ENCODE measurements at regions not wholly inside any gene's neighbourhood (a gene's known extent, or its start where the extent isn't known, plus 50 kb on each side); places are given as distances from the start of the nearest gene placed in this dataset.

DNA sequence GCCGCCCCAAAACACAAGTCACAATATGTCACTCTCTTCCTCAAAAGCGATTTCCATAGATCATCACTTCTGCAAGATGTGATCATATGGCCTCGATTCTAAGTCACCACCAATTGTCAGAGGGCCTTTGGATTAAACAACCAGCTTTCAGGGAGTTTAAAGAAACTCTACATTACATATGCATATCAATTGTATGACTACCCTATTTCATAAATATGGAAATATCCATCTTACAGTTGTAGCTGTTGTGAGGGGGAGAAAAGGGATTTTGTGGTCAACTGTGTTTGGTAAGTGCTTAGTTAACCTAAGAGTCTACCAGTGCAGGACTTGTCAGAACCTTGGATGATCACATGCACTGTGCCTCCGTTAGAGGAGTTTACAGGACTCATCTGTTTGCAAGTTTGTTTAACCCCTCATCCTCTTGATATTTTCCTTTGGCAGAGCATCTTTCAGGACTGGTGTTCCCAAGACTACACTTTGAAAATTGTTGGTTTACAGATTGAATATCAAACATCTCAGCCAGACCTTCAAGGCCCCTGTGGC lies 99.9 kb downstream of the CHST1 start:
- no peak for TF ChIP-seq CTCF (IDR thresholded peaks at IDR 0.05; ENCODE audit: low read depth, low read length)
- H3K27me3 ChIP-seq (ENCODE audit: control insufficient read depth, insufficient read depth, low read length) = peaks cover 6% of the 10 kb centered on the region
- no peak for DNase-seq (ENCODE audit: low read depth, low spot score)
- ChIA-PET POLR2A (no interaction called here), CTCF (no interaction called here)
- no peaks in the 10 kb centered on the region for H3K9me3 ChIP-seq (ENCODE audit: control insufficient read depth, insufficient read depth, low read length)
- no peak overlapping the region for H3K27ac ChIP-seq (ENCODE audit: low read depth, low read length)
- H3K4me3 ChIP-seq (ENCODE audit: low read depth, low read length) = no peak overlapping the region

DNA sequence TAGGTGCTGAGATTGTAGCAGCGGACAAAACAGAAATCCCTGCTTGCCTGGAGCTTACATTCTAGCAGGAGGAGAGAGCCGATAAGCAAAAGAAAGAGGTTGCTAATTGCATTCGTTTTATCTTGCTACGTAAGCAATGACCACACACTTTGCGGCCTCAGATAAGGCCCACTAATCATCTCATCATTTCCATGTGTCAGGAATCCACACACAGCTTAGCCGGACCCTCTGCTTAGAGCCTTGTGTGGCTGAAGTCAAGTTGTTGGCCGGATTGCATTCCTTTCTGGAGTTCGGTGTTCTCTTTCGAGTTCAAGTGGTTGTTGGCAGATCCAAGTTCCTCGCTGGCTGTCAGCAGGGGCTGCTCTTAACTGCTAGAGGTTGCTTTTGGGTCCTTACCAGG lies 101.6 kb downstream of the CHST1 start:
- Histone ChIP-seq H3K9me3 (ENCODE audit: control insufficient read depth, insufficient read depth, low read length) (no peaks in the 10 kb centered on the region), H3K27me3 (ENCODE audit: control insufficient read depth, insufficient read depth, low read length) (peaks cover 6% of the 10 kb centered on the region), H3K4me3 (ENCODE audit: low read depth, low read length) (no peak overlapping the region), H3K27ac (ENCODE audit: low read depth, low read length) (no peak overlapping the region)
- POLR2A ChIA-PET = no interaction called here
- DNase-seq (ENCODE audit: low read depth, low spot score) = no peak
- CTCF ChIA-PET = no interaction called here
- TF ChIP-seq CTCF (IDR thresholded peaks at IDR 0.05; ENCODE audit: low read depth, low read length) = no peak

DNA sequence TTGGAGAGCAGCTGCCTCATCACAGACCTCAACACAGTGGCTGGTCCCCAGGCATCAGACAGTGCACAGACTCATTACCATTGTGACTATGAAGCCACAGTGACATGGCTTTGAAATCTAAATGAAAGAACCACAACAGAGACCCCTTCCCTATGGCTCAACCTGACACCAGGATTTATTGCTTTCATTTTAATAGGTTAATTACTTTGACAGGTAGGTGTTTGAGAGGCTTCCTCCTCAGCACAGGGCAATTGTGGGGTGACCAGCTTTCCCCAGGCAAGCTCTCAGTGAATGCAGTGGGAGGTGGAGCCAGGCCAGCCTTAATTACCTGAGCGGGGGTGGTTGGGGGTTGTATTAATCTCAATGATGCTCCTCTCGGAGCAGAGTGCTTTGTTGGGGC lies 102.3 kb downstream of the CHST1 start:
- Histone ChIP-seq H3K4me3 (ENCODE audit: low read depth, low read length) (no peak overlapping the region), H3K27ac (ENCODE audit: low read depth, low read length) (no peak overlapping the region), H3K27me3 (ENCODE audit: control insufficient read depth, insufficient read depth, low read length) (peaks cover 6% of the 10 kb centered on the region), H3K9me3 (ENCODE audit: control insufficient read depth, insufficient read depth, low read length) (no peaks in the 10 kb centered on the region)
- ChIA-PET POLR2A (no interaction called here), CTCF (no interaction called here)
- no peak for TF ChIP-seq CTCF (IDR thresholded peaks at IDR 0.05; ENCODE audit: low read depth, low read length)
- DNase-seq (ENCODE audit: low read depth, low spot score) = no peak

GRCh38 chr11:45560913-45561281 lies 104.5 kb downstream of the CHST1 start:
- no peak for DNase-seq (ENCODE audit: low read depth, low spot score)
- TF ChIP-seq CTCF (IDR thresholded peaks at IDR 0.05; ENCODE audit: low read depth, low read length) = no peak
- H3K4me3 ChIP-seq (ENCODE audit: low read depth, low read length) = no peak overlapping the region
- H3K27me3 ChIP-seq (ENCODE audit: control insufficient read depth, insufficient read depth, low read length) = peaks cover 6% of the 10 kb centered on the region
- H3K27ac ChIP-seq (ENCODE audit: low read depth, low read length) = no peak overlapping the region
- ChIA-PET POLR2A (no interaction called here), CTCF (no interaction called here)
- no peaks in the 10 kb centered on the region for H3K9me3 ChIP-seq (ENCODE audit: control insufficient read depth, insufficient read depth, low read length)

DNA sequence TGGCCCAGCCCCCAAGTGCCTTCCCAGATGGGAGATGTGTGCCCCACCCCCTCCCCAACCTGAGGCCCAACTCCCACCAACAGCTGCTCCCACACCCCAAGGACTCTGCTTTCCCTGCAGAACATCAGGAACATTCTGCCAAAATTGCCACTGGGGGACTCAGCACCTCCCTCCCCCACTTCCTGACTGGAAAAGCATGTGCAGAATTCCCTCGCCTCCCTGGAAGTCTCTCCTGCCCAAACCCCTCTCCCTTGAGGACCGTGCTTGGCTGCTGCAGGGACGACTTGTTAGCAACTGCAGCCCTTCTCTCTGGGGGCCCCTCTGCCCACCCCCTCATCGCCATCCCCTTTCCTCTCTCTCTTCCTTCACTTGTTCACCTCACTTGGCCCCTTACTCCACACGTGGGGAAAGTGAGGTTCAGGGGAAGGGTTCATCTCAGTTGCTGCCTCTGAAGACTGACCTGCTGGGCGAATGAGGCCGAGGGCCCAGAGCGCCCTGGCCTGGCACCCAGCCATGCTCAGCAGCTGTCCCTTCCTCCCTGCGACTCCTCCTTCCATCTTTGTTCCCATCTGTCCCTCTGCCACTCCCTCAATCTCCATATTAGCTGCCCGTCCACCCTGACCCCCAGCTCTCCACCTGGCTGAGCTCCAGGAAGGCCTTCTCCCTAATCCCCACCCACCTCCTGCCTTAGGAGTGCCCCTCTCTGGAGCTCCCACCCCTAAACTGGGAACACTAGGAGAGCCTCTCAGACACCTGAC lies 105.1 kb downstream of the CHST1 start:
- POLR2A ChIA-PET = interaction anchor here (0.6 kb wide), 1 partner anchor 82 kb away, joined by 9 read pairs; no protein-coding TSS in a partner anchor
- TF ChIP-seq CTCF (IDR thresholded peaks at IDR 0.05; ENCODE audit: low read depth, low read length) = no peak
- Histone ChIP-seq H3K4me3 (ENCODE audit: low read depth, low read length) (no peak overlapping the region), H3K27ac (ENCODE audit: low read depth, low read length) (no peak overlapping the region), H3K9me3 (ENCODE audit: control insufficient read depth, insufficient read depth, low read length) (no peaks in the 10 kb centered on the region), H3K27me3 (ENCODE audit: control insufficient read depth, insufficient read depth, low read length) (peaks cover 8% of the 10 kb centered on the region)
- DNase-seq (ENCODE audit: low read depth, low spot score) = no peak
- CTCF ChIA-PET = no interaction called here
